ENCODE measurements at regions not wholly inside any gene's neighbourhood (a gene's known extent, or its start where the extent isn't known, plus 50 kb on each side); places are given as distances from the start of the nearest gene placed in this dataset.

- peak; percentile 76 for DNase-seq
These were observed 296.3 kb downstream of the UACA start for GRCh38 chr15:70466895-70467529.

GRCh38 chr15:70466305-70466704 is 297.1 kb downstream of the UACA start:
- peak; percentile 8 for DNase-seq

- DNase-seq = no peak
These were observed 297.5 kb downstream of the UACA start for GRCh38 chr15:70465812-70466211.

- no peak for DNase-seq
These were observed 299.9 kb downstream of the UACA start for GRCh38 chr15:70463453-70463834.

GRCh38 chr15:70461992-70462391 is 301.4 kb downstream of the UACA start:
- no peak for DNase-seq

- DNase-seq = no peak
These were observed 302.3 kb downstream of the UACA start for GRCh38 chr15:70461017-70461416.

GRCh38 chr15:70459312-70459711 is 304.0 kb downstream of the UACA start:
- no peak for DNase-seq

- DNase-seq = no peak
These were observed 309.6 kb downstream of the UACA start for GRCh38 chr15:70453766-70454165.

GRCh38 chr15:70453238-70453637 is 310.1 kb downstream of the UACA start:
- no peak for DNase-seq

- no peak for DNase-seq
These were observed 311.3 kb downstream of the UACA start for GRCh38 chr15:70451821-70452653.

- DNase-seq = no peak
These were observed 313.3 kb downstream of the UACA start for GRCh38 chr15:70450142-70450443.

GRCh38 chr15:70449311-70450141 is 313.8 kb downstream of the UACA start:
- DNase-seq = no peak

GRCh38 chr15:70447928-70448698 is 315.2 kb downstream of the UACA start:
- peak; percentile 91 for DNase-seq

GRCh38 chr15:70447521-70447920 is 315.8 kb downstream of the UACA start:
- DNase-seq = no peak

GRCh38 chr15:70447081-70447480 is 316.3 kb downstream of the UACA start:
- DNase-seq = no peak

GRCh38 chr15:70443486-70444273 is 319.7 kb downstream of the UACA start:
- no peak for DNase-seq

GRCh38 chr15:70442616-70443321 is 320.6 kb downstream of the UACA start:
- no peak for DNase-seq

- DNase-seq = no peak
These were observed 321.1 kb downstream of the UACA start for GRCh38 chr15:70442211-70442610.

- DNase-seq = no peak
These were observed 322.8 kb downstream of the UACA start for GRCh38 chr15:70440416-70441138.

GRCh38 chr15:70439880-70440279 is 323.5 kb downstream of the UACA start:
- no peak for DNase-seq
